ENCODE measurements at regions not wholly inside any gene's neighbourhood (a gene's known extent, or its start where the extent isn't known, plus 50 kb on each side); places are given as distances from the start of the nearest gene placed in this dataset.

DNA sequence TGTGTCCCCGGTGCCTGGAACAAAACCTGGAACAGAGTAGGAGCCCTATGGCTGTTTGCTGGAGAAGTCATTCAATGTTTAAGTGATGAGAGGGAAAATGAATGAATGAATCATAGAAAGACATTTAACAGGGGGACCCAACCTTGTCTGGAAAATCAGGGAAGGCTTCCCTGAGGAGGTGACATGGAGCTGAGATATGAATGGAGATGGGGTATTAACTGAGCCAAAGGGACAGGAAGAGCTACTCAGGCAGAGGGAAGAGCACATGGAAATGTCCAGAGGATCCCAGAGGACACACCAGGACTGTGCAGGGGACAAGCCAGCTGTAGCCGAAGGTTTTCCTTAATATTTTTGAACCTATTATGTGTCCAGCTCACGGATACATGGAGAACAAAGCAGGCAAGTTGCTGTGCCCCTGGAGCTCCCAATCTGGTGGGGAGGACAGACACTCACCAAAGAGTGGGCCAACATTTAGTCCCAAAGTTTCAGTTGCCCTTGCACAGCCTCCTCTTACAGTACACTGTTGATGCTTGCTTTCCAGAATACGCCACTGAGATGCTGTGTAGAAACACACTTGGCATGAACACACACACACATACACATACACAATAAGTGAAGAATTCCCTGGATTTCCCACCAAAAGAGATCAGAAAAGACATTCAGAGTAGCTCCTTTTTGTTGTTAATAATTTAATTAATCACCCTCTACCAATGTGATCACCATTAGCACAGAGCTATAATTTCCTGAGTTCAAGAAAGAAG, 77.0 kb upstream of the PTPN1 start:
- no peak for TF ChIP-seq EZH2 (IDR thresholded peaks at IDR 0.05; ENCODE audit: low read depth)
- TF ChIP-seq, protein P1, sequence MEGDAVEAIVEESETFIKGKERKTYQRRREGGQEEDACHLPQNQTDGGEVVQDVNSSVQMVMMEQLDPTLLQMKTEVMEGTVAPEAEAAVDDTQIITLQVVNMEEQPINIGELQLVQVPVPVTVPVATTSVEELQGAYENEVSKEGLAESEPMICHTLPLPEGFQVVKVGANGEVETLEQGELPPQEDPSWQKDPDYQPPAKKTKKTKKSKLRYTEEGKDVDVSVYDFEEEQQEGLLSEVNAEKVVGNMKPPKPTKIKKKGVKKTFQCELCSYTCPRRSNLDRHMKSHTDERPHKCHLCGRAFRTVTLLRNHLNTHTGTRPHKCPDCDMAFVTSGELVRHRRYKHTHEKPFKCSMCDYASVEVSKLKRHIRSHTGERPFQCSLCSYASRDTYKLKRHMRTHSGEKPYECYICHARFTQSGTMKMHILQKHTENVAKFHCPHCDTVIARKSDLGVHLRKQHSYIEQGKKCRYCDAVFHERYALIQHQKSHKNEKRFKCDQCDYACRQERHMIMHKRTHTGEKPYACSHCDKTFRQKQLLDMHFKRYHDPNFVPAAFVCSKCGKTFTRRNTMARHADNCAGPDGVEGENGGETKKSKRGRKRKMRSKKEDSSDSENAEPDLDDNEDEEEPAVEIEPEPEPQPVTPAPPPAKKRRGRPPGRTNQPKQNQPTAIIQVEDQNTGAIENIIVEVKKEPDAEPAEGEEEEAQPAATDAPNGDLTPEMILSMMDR (conservative IDR thresholded peaks at IDR 0.05) = no peak

All from PC-9 (cell line).